Gastroesophageal sphincter (tissue), 3 donors: ENCODE measurements at regions not wholly inside any gene's neighbourhood (a gene's known extent, or its start where the extent isn't known, plus 50 kb on each side); places are given as distances from the start of the nearest gene placed in this dataset.

ENCODE experiments used
- CTCF ChIP-seq, 4 experiments: fragments of 200-600 bp in 2 of 4; fragments of 450-650 bp in 2 of 4; sonication (generic) in 1 of 4; IDR thresholded peaks; one replicate each; pipeline ENCODE4 v1.5.1; 2017 to 2019; ENCODE audit warnings: antibody characterized with exemption in 4 of 4, mild to moderate bottlenecking in 2 of 4, moderate library complexity in 2 of 4
- POLR2A ChIP-seq, 2 donors: fragments of 450-650 bp; IDR thresholded peaks; one replicate each; pipeline ENCODE4 v1.6.1; 2017; ENCODE audit warnings: antibody characterized with exemption in 2 of 2, mild to moderate bottlenecking in 2 of 2, moderate library complexity in 1 of 2
- POLR2AphosphoS5 ChIP-seq: sonication (generic); formaldehyde crosslinking; IDR thresholded peaks from one replicate; pipeline ENCODE4 v1.6.1; 2017; ENCODE audit warnings: antibody characterized with exemption

DNA sequence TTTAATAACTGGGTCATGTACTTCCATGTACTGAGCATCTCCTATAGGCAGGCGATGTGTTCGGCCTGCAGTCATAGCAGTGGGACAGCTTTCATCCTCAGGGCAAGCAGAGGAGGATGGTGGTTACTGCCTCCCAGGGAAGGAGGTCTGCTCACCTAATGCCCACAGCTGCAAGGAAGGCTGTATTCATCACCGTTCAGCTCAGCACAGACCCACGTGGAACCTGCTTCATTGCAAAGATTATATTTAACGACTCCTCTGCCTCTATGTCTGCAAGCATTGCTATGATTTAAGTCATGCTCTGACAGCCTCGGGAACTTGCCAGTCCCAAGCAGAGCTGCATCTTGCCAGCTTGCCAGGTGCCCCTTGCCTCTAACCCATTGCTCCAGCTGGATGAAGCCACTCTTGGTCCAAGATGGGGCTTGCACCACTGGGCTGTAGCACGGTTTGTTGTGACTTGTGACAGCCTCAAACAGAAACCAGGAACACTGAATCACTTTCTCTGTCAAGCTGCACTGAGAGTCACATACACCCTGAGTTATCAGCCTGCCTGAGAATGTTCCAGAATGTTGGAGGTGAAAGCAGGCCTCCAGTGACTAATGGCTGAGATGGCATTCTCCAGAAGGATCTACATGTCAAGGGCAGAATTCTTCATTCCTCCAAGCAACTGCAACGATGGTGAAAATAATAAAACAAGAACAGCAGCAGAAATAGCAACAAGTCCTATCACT lies 651.1 kb upstream of the ID2 start:
- TF ChIP-seq POLR2A (IDR thresholded peaks at IDR 0.05) (no peak), CTCF (IDR thresholded peaks at IDR 0.05) (no peak), POLR2AphosphoS5 (peak; percentile 36)
